ENCODE measurements at regions not wholly inside any gene's neighbourhood (a gene's known extent, or its start where the extent isn't known, plus 50 kb on each side); places are given as distances from the start of the nearest gene placed in this dataset.

GRCh38 chr2:121860033-121860757 is 104.7 kb downstream of the TSN start:
- no peak for DNase-seq (ENCODE audit: low spot score)

DNA sequence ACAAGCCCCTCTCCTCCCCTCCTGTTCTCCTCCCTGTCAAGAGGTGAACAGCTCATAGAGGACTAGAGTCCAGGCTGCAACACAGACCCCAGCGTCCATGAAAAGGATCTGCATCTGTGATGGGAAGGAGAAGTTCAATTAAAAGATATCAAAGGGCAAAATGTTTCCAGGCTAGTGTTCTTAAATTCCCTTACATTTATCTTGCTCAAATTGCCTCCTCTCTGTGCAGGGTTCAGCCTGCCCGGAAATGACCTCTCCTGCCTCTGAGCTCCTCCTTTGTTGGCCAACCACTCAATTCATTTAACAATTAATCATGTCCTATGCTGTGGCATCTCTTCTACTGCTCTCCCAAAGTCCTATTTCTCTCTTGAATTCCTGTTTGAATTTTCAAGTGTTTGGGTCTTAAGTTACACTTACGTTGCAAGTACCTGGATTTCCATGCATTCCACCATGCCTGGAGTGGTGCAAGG is 105.3 kb downstream of the TSN start:
- no peak for DNase-seq (ENCODE audit: low spot score)

DNA sequence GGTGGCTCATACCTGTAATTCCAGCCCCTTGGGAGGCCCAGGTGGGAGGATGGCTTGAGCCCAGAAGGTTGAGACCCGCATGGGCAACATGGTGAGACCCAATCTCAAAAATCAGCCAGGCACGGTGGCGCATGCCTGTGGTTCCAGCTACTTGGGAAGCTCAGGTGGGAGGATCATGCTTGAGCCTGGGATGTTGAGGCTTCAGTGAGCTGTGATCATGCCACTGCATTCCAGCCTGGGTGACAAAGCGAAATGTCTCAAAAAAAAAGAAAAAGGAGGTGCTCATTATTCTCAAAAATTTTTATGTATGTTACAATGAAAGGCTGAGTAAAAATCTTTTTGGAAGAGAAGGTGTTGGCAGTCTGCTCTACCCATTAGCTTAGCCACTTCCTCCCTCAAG is 106.8 kb downstream of the TSN start:
- no peak for DNase-seq (ENCODE audit: low spot score)

- DNase-seq (ENCODE audit: low spot score): no peak
Measured at GRCh38 chr2:121865914-121866313, 110.5 kb downstream of the TSN start.

DNA sequence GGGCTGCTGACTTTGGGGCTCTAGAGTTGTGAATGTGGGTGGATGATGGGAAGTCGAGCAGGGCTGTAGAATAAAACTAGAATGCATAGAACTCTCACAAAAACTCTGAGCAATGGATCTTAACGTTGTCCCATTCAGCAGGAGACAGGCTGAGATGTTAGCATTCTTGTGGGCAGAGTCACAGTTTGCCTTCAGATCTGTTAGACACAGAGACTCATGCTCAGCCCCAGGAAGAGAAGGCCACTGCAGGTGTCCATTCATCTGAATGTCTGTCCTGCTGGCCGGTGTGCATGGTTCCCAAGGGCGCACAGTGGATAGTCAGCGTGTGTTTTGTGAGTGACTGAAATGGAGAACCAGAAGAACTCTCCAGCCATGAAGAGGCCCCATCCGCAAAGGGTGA is 111.3 kb downstream of the TSN start:
- no peak for DNase-seq (ENCODE audit: low spot score)

DNA sequence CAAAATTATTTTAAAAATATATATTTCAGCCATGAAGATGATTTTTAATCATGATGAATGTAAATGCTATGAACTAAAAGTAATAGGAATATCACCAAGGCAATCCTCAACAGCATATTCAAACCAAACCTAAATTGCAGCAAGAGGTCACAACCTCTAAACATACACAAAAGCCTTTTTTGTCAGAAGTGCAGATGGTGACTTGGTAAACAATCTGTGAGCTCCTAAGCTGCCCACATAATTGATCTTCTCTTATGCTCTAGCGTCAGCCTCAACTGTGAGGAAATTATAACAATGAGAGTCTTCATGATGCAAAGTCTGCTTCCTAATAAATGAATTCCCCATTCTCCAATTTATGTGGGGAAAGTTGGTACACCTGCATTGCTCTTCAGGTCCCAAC is 113.2 kb downstream of the TSN start:
- DNase-seq (ENCODE audit: low spot score): no peak

DNA sequence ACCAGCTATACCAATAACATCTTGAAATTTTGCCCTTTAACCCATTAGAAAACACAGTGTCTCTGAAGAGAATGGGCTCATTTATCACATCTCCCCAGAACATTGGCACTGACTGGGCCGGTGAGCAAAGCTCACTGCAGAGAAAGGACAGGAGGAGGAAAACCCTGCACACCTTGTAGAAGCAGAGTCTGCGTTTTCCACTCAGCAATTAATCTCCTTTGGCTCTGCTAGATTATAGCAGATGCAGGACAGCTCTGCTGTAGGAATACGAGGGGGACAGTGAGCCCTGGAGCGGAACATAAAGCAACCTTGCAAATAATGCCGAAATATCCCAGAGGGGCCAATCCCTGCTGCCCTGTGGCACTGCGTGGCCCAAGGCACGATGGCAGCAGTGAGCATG is 113.9 kb downstream of the TSN start:
- DNase-seq (ENCODE audit: low spot score): no peak

- DNase-seq (ENCODE audit: low spot score): no peak
Measured at GRCh38 chr2:121869873-121870272, 114.4 kb downstream of the TSN start.

DNA sequence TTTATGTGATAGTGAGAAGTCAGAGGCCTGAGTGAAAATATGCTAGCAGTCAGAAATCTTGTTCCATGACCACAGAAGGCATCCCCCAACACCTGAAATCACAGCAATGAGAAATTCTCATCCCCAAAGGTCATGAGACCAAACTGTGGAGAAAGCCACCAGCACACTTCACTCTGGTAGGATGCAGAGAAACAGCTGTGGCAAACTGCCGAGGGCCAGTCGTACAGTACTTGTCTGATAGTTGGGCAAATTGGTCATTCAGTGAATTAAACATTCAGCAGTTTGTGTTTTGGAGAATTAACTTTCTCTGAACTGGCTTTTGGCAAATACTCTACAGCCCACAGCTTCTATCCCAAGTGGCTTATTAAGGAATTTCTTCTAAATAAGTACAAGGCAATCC is 117.2 kb downstream of the TSN start:
- no peak for DNase-seq (ENCODE audit: low spot score)

GRCh38 chr2:121873864-121874263 is 118.4 kb downstream of the TSN start:
- DNase-seq (ENCODE audit: low spot score): no peak

DNA sequence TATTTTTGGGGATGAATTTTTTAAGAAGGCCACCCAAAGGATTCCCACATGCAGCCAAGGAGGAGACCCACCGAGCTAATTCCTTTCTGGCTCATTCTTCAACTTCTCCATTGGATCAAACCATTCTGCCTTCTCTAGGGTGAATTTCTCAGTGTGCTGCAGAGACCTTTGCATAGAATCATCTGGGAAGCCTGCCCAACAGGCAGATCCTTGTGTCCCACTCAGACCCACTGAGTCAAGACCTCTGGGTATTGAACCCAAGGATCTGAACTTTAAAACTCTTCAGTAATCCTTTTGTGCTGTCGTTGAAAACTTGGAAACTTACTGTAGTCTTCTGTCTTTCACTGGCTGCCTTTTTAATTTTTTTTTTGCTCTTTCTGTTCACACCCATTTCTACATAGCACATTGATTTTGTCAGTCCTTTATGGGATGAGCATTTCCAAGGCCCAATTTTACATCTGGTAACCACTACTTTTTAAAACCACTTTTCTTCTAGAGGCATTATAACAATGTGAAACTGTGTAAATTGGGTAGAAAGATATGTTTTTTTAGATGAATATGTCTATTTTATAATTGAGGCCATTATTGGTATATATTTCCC is 120.2 kb downstream of the TSN start:
- DNase-seq (ENCODE audit: low spot score): no peak

DNA sequence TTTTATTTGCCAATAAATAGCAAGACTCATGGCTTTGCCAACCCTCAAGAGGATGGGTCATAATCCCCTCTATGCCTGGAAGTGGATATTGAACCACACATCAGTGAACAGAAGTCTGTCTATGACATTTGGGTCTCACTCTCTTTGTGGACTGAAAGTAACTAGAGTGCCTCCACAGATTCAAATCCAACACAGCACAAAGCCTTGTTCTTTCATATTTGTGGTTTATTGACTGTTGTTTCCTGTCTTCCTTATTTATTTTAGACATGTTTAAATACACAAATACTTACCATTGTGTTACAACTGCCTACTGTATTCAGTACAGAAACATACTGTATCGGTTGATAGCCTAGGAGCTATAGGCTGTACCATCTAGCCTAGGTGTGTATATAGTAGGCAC is 121.9 kb downstream of the TSN start:
- no peak for DNase-seq (ENCODE audit: low spot score)

DNA sequence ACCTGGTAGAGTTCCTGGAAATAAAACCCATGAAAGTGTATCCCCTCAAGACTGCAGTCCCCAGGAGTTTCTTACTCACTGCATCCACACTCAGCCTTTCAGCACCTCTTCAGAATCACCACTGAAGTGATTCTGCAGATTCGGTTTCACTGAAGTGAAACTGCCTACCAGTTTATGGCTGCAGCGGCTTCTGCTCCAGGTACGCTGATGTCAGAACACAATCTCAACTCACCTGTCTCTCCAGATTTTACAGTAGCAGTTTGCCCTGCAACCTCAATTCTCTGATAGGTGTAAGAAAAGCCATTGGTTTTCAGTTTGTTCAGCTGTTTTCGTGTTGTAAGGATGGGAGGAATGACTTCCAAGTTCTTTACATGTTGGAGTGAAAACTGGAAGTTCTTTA is 124.8 kb downstream of the TSN start:
- DNase-seq (ENCODE audit: low spot score): no peak

DNA sequence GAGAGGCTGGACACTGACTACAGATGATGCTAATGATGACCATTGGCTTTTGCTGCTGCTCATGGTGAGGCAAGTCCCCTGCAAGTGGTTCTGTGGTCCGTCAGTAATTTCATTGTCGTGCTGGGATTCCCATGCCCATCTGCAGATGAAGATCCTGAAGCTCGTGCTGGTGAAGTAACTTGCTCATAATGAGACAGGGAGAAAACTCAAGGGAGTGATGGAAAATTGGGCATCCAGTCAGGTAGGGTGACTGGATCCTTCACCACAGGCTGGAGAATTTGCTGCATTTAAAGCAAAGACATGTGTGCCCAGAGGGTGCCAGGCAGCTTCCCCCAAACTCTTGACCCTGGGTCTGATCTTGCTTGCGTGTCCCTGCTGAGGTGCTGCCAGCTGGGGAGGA is 125.6 kb downstream of the TSN start:
- DNase-seq (ENCODE audit: low spot score): no peak

DNA sequence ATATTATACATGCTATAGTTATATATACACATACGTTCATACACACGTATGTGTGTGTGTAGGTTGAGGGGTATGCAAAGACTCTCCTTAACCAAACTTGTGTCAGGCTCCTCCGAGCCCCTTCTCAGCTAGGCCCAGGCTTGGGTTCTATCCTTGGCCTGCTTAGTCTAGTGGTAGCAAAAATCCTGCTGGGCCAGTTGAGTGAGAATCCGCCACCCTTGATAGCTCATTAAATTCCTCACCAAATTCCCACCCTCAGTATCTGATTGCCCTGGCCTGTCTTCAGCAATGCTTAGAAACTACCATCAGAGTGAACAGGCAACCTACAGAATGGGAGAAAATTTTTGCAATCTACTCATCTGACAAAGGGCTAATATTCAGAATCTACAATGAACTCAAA is 126.5 kb downstream of the TSN start:
- no peak for DNase-seq (ENCODE audit: low spot score)

DNA sequence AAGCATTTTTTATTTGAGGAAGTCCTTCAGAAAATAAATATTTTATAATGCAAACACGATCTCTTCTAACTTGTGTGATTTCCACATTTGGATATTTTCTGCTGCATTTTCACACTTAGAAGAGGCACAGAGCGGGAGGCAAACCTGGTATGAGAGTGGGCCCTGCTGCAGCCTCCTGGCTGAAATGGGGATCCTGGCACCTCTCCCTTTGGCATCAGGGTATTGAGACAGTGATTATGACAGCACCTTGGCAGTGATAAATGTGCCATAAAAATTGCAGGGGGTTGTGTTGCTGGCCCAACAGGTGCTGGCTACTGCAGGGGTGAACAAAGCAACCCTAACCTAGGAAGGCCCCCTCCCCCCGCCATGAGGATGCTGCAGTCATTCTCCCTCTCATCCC is 128.6 kb downstream of the TSN start:
- DNase-seq (ENCODE audit: low spot score): no peak

GRCh38 chr2:121884511-121884921 is 129.1 kb downstream of the TSN start:
- DNase-seq (ENCODE audit: low spot score): no peak

GRCh38 chr2:121886059-121886458 is 130.6 kb downstream of the TSN start:
- DNase-seq (ENCODE audit: low spot score): no peak

DNA sequence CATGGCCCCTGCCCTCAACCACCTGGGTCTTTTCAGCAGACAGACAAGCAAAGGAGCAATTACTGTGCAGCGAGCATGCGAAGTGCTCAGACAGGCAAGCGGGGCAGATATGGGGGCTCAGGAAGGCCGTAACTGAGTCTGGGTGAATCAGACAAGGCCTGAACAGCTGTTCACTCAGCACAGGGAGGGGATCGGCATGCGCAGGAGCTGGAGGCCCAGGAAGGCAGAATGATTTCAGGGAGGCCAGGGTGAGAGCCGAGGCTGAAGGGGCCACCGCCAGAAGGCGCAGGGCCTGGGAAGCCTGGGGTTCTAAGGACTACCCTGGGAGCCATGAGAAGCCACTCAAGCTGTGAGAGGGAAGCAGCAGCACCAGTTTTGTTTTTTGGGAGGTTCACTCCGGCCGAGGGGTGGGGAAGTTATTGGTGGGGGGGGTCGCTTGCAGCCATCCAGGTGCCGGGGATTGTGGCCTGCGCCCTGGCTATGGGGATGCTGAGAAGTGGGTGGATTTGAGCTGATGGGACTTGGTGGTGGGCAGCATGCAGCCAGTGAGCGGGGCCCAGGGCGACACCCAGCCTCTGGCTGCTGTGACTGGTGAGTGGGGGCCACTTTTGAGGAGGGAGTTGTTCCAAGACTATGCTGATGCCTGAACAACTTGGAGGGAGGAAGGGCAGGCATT is 132.2 kb downstream of the TSN start:
- DNase-seq (ENCODE audit: low spot score): no peak

DNA sequence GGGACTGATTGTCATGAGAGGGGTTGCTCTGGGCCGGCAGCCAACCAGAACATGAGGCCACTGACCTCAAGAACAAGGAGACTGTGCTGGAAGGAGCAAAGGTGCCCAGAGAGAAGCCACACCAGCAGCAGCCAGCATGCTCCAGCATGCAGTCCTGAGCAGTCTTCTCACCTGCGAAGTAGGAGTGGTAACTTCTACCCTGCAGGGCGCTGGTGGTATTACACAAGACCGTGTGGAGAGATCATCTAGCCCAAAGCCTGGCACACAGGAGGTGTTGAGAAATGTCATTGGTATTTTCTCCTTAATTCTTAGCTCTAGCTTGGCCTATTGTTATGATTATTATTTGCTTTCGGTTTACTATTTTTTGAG is 132.7 kb downstream of the TSN start:
- DNase-seq (ENCODE audit: low spot score): peak; percentile 20

DNA sequence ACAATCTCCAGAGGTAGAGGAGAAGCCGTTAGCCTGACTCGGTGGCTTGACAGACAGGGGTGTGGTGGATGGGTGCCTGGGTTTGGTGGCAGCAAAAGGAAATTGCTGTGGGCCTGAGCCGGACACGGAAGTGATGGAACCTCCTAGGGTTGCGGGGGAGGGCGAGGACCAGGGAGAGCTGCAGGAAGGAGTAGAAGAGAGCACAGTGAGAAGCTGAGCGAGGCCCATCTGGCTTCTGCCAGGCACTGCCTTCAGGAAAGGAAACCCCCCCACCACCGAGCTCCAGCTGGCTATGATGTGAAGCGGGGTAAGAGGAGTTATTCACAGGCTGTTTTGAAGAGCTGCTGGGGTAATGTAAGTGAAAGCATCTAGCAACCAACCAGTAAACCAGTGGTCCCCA is 134.6 kb downstream of the TSN start:
- no peak for DNase-seq (ENCODE audit: low spot score)

GRCh38 chr2:121895723-121896571 is 140.5 kb downstream of the TSN start:
- DNase-seq (ENCODE audit: low spot score): no peak

Data from SK-N-DZ (cell line).